ENCODE measurements at regions not wholly inside any gene's neighbourhood (a gene's known extent, or its start where the extent isn't known, plus 50 kb on each side); places are given as distances from the start of the nearest gene placed in this dataset.

- no peak for TF ChIP-seq ZNF362 (CRISPR knock-in tag; IDR thresholded peaks at IDR 0.05; ENCODE audit: borderline replicate concordance)
- TF ChIP-seq KDM1A (CRISPR knock-in tag; IDR thresholded peaks at IDR 0.05): no peak
- no peak for TF ChIP-seq ZNF253 (CRISPR knock-in tag; IDR thresholded peaks at IDR 0.05; ENCODE audit: borderline replicate concordance)
- TF ChIP-seq ZKSCAN8 (CRISPR knock-in tag; IDR thresholded peaks at IDR 0.05; ENCODE audit: borderline replicate concordance): no peak
- TF ChIP-seq CENPBD1 (CRISPR knock-in tag; IDR thresholded peaks at IDR 0.05; ENCODE audit: borderline replicate concordance, low read depth): no peak
- TF ChIP-seq SNRNP70 (IDR thresholded peaks at IDR 0.05; ENCODE audit: low read depth, low read length): no peak
- TF ChIP-seq MYPOP (CRISPR knock-in tag; IDR thresholded peaks at IDR 0.05): no peak
- no peak for TF ChIP-seq CREM (IDR thresholded peaks at IDR 0.05)
- no peak for TF ChIP-seq CREM (CRISPR knock-in tag; IDR thresholded peaks at IDR 0.05)
- TF ChIP-seq MLXIP (CRISPR knock-in tag; IDR thresholded peaks at IDR 0.05; ENCODE audit: borderline replicate concordance): no peak
These were observed 385.0 kb downstream of the BCL11B start (continued) for GRCh38 chr14:98886982-98887381.

All from HepG2 (cell line).